Right lobe of liver (tissue), 6 donors: ENCODE measurements at regions not wholly inside any gene's neighbourhood (a gene's known extent, or its start where the extent isn't known, plus 50 kb on each side); places are given as distances from the start of the nearest gene placed in this dataset.

Experiments
- ATAC-seq, 4 donors: fragments of 200-7000 bp; cut with Tn5 transposase; one replicate each; pipeline ENCODE4 v1.9.1; 2020; ENCODE audit warnings: mild to moderate bottlenecking in 4 of 4, moderate library complexity in 4 of 4
- DNase-seq, 3 donors: peaks; one replicate each; pipeline ENCODE4 v3.0.0-alpha.2; 2020
- H3K27ac ChIP-seq, 3 donors: fragments of 200-600 bp; one replicate each; pipeline ENCODE4 v1.8.0; 2022
- H3K27me3 ChIP-seq, 2 donors: fragments of 200-600 bp; one replicate each; pipeline ENCODE4 v1.8.0; 2022
- H3K36me3 ChIP-seq, 4 donors: fragments of 200-600 bp; sonication (generic) in 1 of 4; one replicate each; pipeline versions ENCODE4 v1.5.1 to v1.8.0; 2017 to 2022; ENCODE audit warnings: control low read depth in 1 of 4
- H3K4me1 ChIP-seq, 4 donors: fragments of 200-600 bp; sonication (generic) in 1 of 4; one replicate each; pipeline versions ENCODE4 v1.5.1 to v1.8.0; 2017 to 2022; ENCODE audit warnings: control low read depth in 1 of 4
- H3K4me3 ChIP-seq, 3 donors: fragments of 200-600 bp; one replicate each; pipeline ENCODE4 v1.8.0; 2022
- H3K9me3 ChIP-seq, 4 donors: fragments of 200-600 bp; sonication (generic) in 1 of 4; one replicate each; pipeline versions ENCODE4 v1.5.1 to v1.8.0; 2017 to 2022; ENCODE audit warnings: control low read depth in 1 of 4
- CTCF ChIP-seq, 4 donors: fragments of 200-600 bp in 3 of 4; fragments of 450-650 bp in 1 of 4; IDR thresholded peaks; one replicate each; pipeline versions ENCODE4 v1.5.1 to v1.8.0; 2016 to 2022; ENCODE audit warnings: antibody characterized with exemption in 4 of 4, mild to moderate bottlenecking in 2 of 4
- POLR2A ChIP-seq: fragments of 450-650 bp; IDR thresholded peaks from one replicate; pipeline ENCODE4 v1.6.1; 2017; ENCODE audit warnings: antibody characterized with exemption, mild to moderate bottlenecking
- WGBS: methylation state at CpG from one replicate; pipeline ENCODE4 v1.1.6; 2018; ENCODE audit warnings: low coverage, low lambda C conversion rate; ENCODE audit not compliant: insufficient coverage; ENCODE audit errors: missing lambda C conversion rate; 5-methylcytosine and 5-hydroxymethylcytosine counted together
- intact Hi-C, 2 donors: fragments of 100-400 bp; cut with DNase I; formaldehyde crosslinking; loops; one replicate each; pipeline versions ENCODE4 v1.11.2 to v1.14.1; 2022
- donor health status: DM: no; HTN: yes; CAD: no.
- donor health status: DM: no; HTN: no; CAD: no.
- donor health status: DM: no; HTN: no; CAD: no.
- donor health status: DM: no; HTN: yes; CAD: no.
- donor health status: DM: no; HTN: yes; CAD: no.

GRCh38 chr3:106241593-106241992 lies 372.8 kb upstream of the CBLB start:
- no peaks in the 10 kb centered on the region for H3K4me1 ChIP-seq
- no peaks in the 10 kb centered on the region for H3K27me3 ChIP-seq
- no peak for DNase-seq
- TF ChIP-seq CTCF (IDR thresholded peaks at IDR 0.05) = no peak
- no peak for TF ChIP-seq POLR2A
- no peak overlapping the region for H3K4me3 ChIP-seq
- no peaks in the 10 kb centered on the region for H3K36me3 ChIP-seq
- WGBS = 38% methylated on average over 2 of the region's 2 CpGs
- no peak for ATAC-seq
- no peaks in the 10 kb centered on the region for H3K9me3 ChIP-seq
- H3K27ac ChIP-seq = no peak overlapping the region
- intact Hi-C loops = no loop called here

- H3K4me1 ChIP-seq = no peaks in the 10 kb centered on the region
- no peaks in the 10 kb centered on the region for H3K27me3 ChIP-seq
- no peaks in the 10 kb centered on the region for H3K36me3 ChIP-seq
- H3K9me3 ChIP-seq = no peaks in the 10 kb centered on the region
- intact Hi-C loops = no loop called here
- DNase-seq = no peak
- H3K27ac ChIP-seq = no peak overlapping the region
- TF ChIP-seq POLR2A = no peak
- TF ChIP-seq CTCF (IDR thresholded peaks at IDR 0.05) = no peak
- ATAC-seq = no peak
- H3K4me3 ChIP-seq = no peak overlapping the region
- 61% methylated on average over 3 of the region's 3 CpGs for WGBS
Observed at GRCh38 chr3:106242781-106243180, 374.0 kb upstream of the CBLB start.

GRCh38 chr3:106245400-106245799 lies 376.6 kb upstream of the CBLB start:
- ATAC-seq (no peak), DNase-seq (no peak)
- Histone ChIP-seq H3K36me3 (no peaks in the 10 kb centered on the region), H3K4me3 (no peak overlapping the region), H3K27ac (no peak overlapping the region), H3K9me3 (no peaks in the 10 kb centered on the region), H3K27me3 (no peaks in the 10 kb centered on the region), H3K4me1 (no peaks in the 10 kb centered on the region)
- intact Hi-C loops = no loop called here
- no peak for TF ChIP-seq POLR2A
- no peak for TF ChIP-seq CTCF (IDR thresholded peaks at IDR 0.05)

GRCh38 chr3:106247902-106248684 lies 379.3 kb upstream of the CBLB start:
- H3K27me3 ChIP-seq = no peaks in the 10 kb centered on the region
- no peak for DNase-seq
- 32% methylated on average over 5 of the region's 5 CpGs for WGBS
- TF ChIP-seq POLR2A (no peak), CTCF (IDR thresholded peaks at IDR 0.05) (no peak)
- H3K9me3 ChIP-seq = no peaks in the 10 kb centered on the region
- H3K27ac ChIP-seq = no peak overlapping the region
- H3K4me1 ChIP-seq = no peaks in the 10 kb centered on the region
- no peak overlapping the region for H3K4me3 ChIP-seq
- peak in 2 of 4 donors; percentile 37 to 44 for ATAC-seq
- intact Hi-C loops = no loop called here
- no peaks in the 10 kb centered on the region for H3K36me3 ChIP-seq

- Histone ChIP-seq H3K4me3 (no peak overlapping the region), H3K4me1 (no peaks in the 10 kb centered on the region), H3K27me3 (no peaks in the 10 kb centered on the region), H3K27ac (no peak overlapping the region), H3K9me3 (no peaks in the 10 kb centered on the region), H3K36me3 (no peaks in the 10 kb centered on the region)
- no peak for DNase-seq
- no peak for ATAC-seq
- intact Hi-C loops = no loop called here
- WGBS = 58% methylated on average over 2 of the region's 2 CpGs
- TF ChIP-seq POLR2A = no peak
- no peak for TF ChIP-seq CTCF (IDR thresholded peaks at IDR 0.05)
Observed at GRCh38 chr3:106249159-106249558, 380.3 kb upstream of the CBLB start.
